GM19035 (cell line): ENCODE measurements at regions not wholly inside any gene's neighbourhood (a gene's known extent, or its start where the extent isn't known, plus 50 kb on each side); places are given as distances from the start of the nearest gene placed in this dataset.

ENCODE experiments used
- ATAC-seq: cut with Tn5 transposase; IDR thresholded peaks from one replicate; pipeline ENCODE4 v1.9.1; 2021; ENCODE audit not compliant: unreplicated experiment

- ATAC-seq, result no peak
Measured at GRCh38 chr10:113456741-113457140, 96.1 kb upstream of the HABP2 start.

DNA sequence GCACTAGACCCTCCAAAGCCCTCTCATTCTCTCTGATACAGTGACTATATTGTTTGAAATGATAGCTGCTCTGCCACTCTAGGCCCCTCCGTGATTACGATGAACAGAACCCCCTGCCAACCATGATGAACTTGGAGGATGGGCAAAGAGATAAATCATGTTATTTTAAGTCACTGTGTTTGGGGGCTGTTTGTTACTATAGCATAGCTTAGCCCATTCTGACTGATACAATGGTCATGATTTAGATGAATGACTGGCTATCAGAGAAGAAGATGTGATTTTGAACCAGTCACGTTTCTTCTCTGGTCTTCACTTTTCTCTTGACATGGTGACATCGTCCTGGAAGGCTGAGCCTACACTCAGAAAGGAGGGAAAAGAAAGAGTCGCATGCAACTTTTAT lies 95.4 kb upstream of the HABP2 start:
- ATAC-seq, result no peak

DNA sequence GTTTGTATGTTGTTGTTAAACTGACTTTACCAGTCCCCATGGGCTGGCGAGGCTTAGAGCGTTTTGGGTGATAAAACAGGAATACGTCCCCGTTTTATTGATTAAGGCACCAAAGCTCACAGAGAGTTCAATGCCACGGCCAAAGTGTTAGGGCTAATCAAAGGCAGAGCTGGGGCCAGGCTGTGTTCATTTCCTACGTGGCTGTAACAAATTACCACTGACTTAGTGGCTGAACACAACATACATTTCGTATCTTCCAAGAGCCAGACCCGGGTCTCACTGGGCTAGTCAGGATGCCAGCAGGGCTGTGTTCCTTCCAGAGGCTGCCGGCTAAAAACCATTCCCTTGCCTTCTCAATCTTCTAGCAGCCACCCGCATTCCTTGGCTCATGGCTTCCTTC lies 94.4 kb upstream of the HABP2 start:
- ATAC-seq, result no peak

GRCh38 chr10:113458944-113459343 lies 93.9 kb upstream of the HABP2 start:
- ATAC-seq, result no peak

GRCh38 chr10:113459626-113460280 lies 93.1 kb upstream of the HABP2 start:
- ATAC-seq, result no peak

- no peak for ATAC-seq
Measured at GRCh38 chr10:113463083-113463482, 89.8 kb upstream of the HABP2 start.

- no peak for ATAC-seq
Measured at GRCh38 chr10:113463777-113464176, 89.1 kb upstream of the HABP2 start.

GRCh38 chr10:113469796-113470195 lies 83.1 kb upstream of the HABP2 start:
- ATAC-seq, result no peak

- ATAC-seq, result no peak
Measured at GRCh38 chr10:113470372-113471240, 82.2 kb upstream of the HABP2 start.

GRCh38 chr10:113471241-113471996 lies 81.4 kb upstream of the HABP2 start:
- no peak for ATAC-seq

DNA sequence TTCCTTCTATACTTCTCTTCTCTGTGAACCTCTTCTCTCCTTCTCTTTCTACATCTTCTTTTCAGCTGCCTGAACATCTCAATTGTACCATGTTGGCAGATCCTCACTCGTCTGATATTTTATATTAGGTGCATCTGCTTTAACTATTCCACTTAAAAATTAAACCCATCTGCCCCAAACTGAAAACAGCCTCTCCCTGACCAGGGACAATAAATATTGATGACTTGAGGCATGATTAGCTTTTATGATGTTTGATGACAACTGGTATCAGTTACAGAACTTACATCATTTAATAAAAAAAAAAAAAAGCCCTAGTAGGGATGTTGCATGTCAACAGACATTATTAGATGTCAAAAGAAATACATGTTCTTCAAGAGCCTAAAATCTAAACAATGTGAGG lies 79.8 kb upstream of the HABP2 start:
- no peak for ATAC-seq

DNA sequence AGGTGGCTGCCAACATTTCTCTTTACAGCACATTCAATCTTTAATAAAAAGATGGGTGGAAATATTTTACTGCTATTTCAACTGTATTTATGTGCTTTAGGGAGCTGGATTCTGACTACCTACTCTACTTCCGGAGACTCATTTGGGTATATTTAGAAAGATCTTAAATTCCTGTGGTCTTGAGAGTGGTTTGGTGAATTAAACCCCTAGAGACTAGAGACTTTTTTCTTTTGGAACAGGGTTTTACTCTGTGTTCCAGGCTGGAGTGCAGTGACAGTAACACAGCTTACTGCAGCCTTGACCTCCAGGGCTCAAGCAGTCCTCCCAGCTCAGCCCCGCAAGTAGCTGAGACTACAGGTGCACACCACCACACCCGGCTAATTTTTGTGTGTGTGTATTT lies 79.0 kb upstream of the HABP2 start:
- no peak for ATAC-seq

GRCh38 chr10:113474752-113475151 lies 78.1 kb upstream of the HABP2 start:
- no peak for ATAC-seq

- ATAC-seq, result no peak
Measured at GRCh38 chr10:113475381-113475807, 77.5 kb upstream of the HABP2 start.

DNA sequence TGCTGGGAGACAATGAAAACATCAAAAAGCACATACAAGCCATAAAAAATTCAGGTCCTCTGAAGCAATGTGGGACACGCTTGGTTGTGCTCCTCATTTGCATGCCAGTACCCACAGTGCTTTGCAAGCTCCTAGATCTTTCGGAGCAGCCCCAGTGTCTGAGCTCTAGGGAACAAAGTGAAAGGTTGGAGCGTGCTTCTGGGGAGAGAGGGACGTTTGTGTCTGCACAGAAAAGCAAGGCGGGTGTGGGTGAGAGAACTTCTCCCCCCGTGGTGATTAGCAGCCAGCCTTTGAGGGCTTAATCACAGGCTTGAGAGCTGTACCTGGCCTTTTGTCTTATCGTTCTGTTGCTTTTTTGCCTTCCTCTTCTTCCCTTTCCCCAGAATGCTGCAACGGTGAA lies 76.7 kb upstream of the HABP2 start:
- ATAC-seq, result no peak

- ATAC-seq, result no peak
Measured at GRCh38 chr10:113476673-113477072, 76.2 kb upstream of the HABP2 start.

- ATAC-seq, result no peak
Measured at GRCh38 chr10:113477451-113477850, 75.4 kb upstream of the HABP2 start.

- ATAC-seq, result no peak
Measured at GRCh38 chr10:113479346-113480080, 73.3 kb upstream of the HABP2 start.

DNA sequence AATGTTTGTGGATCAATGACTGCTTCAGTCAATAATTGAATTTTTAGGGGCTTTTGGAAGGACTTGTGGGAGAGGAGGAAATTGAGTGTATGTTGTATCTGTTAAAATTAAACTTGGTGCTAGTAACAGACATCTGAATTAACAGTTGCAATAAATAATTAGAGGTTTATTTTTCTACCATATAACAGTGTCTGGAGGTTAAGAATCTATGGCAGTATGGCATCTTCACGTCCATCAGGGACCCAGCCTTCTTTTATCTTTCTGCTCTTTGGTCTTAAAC lies 72.8 kb upstream of the HABP2 start:
- no peak for ATAC-seq

GRCh38 chr10:113480851-113481502 lies 71.9 kb upstream of the HABP2 start:
- no peak for ATAC-seq

GRCh38 chr10:113484487-113484886 lies 68.4 kb upstream of the HABP2 start:
- no peak for ATAC-seq
